PC-9 (cell line): ENCODE measurements at regions not wholly inside any gene's neighbourhood (a gene's known extent, or its start where the extent isn't known, plus 50 kb on each side); places are given as distances from the start of the nearest gene placed in this dataset.
A peak's percentile ranks its signal among the peaks of the same experiment; 100 is the strongest.

Experiments used
- BruUV-seq: library from RNA; stranded (reverse); fragments of 400-500 nt; replicated peaks from 2 replicates; lab custom pipeline; 2021; lab: Mats Ljungman, UMichigan
- CTCF ChIA-PET: fragments of 300-600 bp; sonication (Branson Sonifier 250); formaldehyde crosslinking; loops from one replicate; lab custom pipeline; 2022; ENCODE audit warnings: antibody characterized with exemption; lab: Charles Lee
- POLR2A ChIA-PET: fragments of 300-600 bp; sonication (Branson Sonifier 250); formaldehyde crosslinking; loops from one replicate; lab custom pipeline; 2022; ENCODE audit warnings: antibody characterized with exemption; ENCODE audit not compliant: unreplicated experiment; lab: Charles Lee
- DNase-seq, 2 experiments: peaks; one replicate each; pipeline versions ENCODE4 v3.0.0 to v3.0.0-alpha.2; 2015 to 2022; ENCODE audit warnings: mixed read lengths in 1 of 2
- H2AFZ ChIP-seq: fragments of 200-600 bp; sonication (generic); 2 replicates; pipeline ENCODE4 v1.8.1; 2017; ENCODE audit warnings: antibody characterized with exemption
- H3F3A ChIP-seq: fragments of 200-600 bp; sonication (generic); 2 replicates; pipeline ENCODE4 v1.8.1; 2017; ENCODE audit warnings: antibody characterized with exemption, mild to moderate bottlenecking, low read depth; ENCODE audit not compliant: insufficient read depth
- H3K27ac ChIP-seq: fragments of 200-600 bp; sonication (generic); 2 replicates; pipeline ENCODE4 v1.6.1; 2016; ENCODE audit warnings: mixed run types
- H3K27me3 ChIP-seq: fragments of 200-600 bp; sonication (generic); 2 replicates; pipeline ENCODE4 v1.6.1; 2016; ENCODE audit warnings: low read depth, mixed run types; ENCODE audit not compliant: insufficient read depth
- H3K36me3 ChIP-seq: fragments of 200-600 bp; sonication (generic); 2 replicates; pipeline ENCODE4 v1.6.1; 2016; ENCODE audit warnings: low read depth, mixed run types
- H3K4me1 ChIP-seq: fragments of 200-600 bp; sonication (generic); replicated peaks from 2 replicates; pipeline ENCODE4 v1.6.1; 2016; ENCODE audit warnings: mixed run types; ENCODE audit not compliant: insufficient read depth
- H3K4me2 ChIP-seq: fragments of 200-600 bp; sonication (generic); 2 replicates; pipeline ENCODE4 v1.6.1; 2017; ENCODE audit warnings: mixed run types
- H3K4me3 ChIP-seq: fragments of 200-600 bp; sonication (generic); 2 replicates; pipeline ENCODE4 v1.6.1; 2016; ENCODE audit warnings: mixed run types
- H3K79me2 ChIP-seq: fragments of 200-600 bp; sonication (generic); 2 replicates; pipeline ENCODE4 v1.6.1; 2017; ENCODE audit warnings: low read depth, mixed run types
- H3K9me2 ChIP-seq: fragments of 200-600 bp; sonication (generic); 2 replicates; pipeline ENCODE4 v1.8.1; 2017; ENCODE audit warnings: mild to moderate bottlenecking; ENCODE audit not compliant: insufficient read depth
- H3K9me3 ChIP-seq: fragments of 200-600 bp; sonication (generic); 2 replicates; pipeline ENCODE4 v1.8.1; 2016; ENCODE audit warnings: low read depth; ENCODE audit not compliant: insufficient read depth
- H4K20me1 ChIP-seq: fragments of 200-600 bp; sonication (generic); 2 replicates; pipeline ENCODE4 v1.8.1; 2017; ENCODE audit not compliant: insufficient read depth
- CTCF ChIP-seq: fragments of 200-600 bp; sonication (generic); conservative IDR thresholded peaks from 2 replicates; pipeline ENCODE4 v1.6.1; 2017; ENCODE audit warnings: mixed run types, antibody characterized with exemption, mild to moderate bottlenecking, moderate library complexity
- EZH2 ChIP-seq: fragments of 200-600 bp; sonication (generic); IDR thresholded peaks from 2 replicates; pipeline ENCODE4 v1.8.0; 2017; ENCODE audit warnings: antibody characterized with exemption, low read depth
- intact Hi-C: fragments of 100-400 bp; cut with micrococcal nuclease; formaldehyde crosslinking; loops from one replicate; pipeline ENCODE4 v1.10.0; 2022; ENCODE audit not compliant: unreplicated experiment

DNA sequence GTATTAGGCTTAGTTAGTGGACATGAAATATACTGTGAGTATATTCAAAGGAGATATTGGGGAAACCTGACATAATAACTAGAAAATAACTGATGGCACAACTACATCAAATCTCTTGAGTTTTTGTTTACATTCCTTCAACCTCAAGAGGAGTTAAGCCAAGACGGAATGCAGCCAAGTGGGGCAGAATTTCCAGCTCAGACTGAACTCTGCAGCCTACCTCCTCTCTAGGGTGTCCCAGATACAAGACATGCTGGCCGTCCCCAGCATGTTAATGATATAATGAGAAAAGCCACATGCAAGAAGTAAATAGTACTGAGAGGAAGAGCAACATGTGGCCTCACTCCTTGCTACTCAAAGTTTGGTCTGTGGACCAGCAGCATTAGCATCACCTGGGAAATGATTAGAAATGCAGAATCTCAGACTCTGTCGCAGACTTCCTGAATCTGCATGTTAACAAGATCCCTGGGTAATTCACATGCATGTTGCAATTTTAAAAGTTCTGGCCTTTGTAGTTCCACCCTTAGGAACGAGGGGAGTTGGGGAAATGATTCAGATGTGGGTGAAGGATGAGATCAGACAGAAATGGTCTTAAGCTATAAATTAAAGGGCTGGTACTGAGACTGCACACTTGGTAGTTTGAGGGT lies 118.4 kb upstream of the CACUL1 start:
- no peak for TF ChIP-seq EZH2
- TF ChIP-seq CTCF: no peak
- peaks cover 45% of the 10 kb centered on the region for H3K4me1 ChIP-seq
- no peak overlapping the region for H2AFZ ChIP-seq
- no peak overlapping the region for H3K4me3 ChIP-seq
- H3K27me3 ChIP-seq: no peaks in the 10 kb centered on the region
- POLR2A ChIA-PET: interaction anchor here (0.7 kb wide), 1 partner anchor 132 kb away, joined by 3 read pairs; no protein-coding TSS in a partner anchor
- H3K27ac ChIP-seq: no peak overlapping the region
- H4K20me1 ChIP-seq: no peaks in the 10 kb centered on the region
- no peaks in the 10 kb centered on the region for H3K36me3 ChIP-seq
- BruUV-seq: no TSS peak
- H3K79me2 ChIP-seq: no peaks in the 10 kb centered on the region
- H3F3A ChIP-seq: peaks cover 19% of the 10 kb centered on the region; the same call in 1 of the 2 replicates
- no peak for DNase-seq
- H3K4me2 ChIP-seq: 0 out of 2 replicates have a peak overlapping the region, but pooled peaks have one; percentile 10
- no peaks in the 10 kb centered on the region for H3K9me3 ChIP-seq
- CTCF ChIA-PET: no interaction called here
- no peaks in the 10 kb centered on the region for H3K9me2 ChIP-seq
- intact Hi-C loops: loop anchor here (5.0 kb wide), 2 partner anchors 39 to 129 kb away; no protein-coding TSS in a partner anchor

DNA sequence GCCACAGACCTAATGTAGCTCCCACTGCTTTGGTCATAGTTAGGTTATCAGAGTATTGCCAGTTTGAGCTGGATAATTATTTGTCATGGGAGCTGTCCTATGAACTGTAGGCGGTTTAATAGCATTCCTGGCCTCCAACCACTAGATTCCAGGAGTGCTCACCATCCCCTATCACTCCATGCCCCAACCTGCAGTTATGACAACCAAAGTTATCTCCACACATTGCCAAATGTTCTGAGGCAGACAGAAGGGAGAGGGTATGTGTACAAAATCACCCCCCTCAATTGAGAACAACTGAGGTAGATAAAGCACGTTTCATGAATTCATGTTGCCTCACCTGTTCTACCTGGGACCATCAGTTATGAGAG lies 119.0 kb upstream of the CACUL1 start:
- H3K27ac ChIP-seq: no peak overlapping the region
- peaks cover 40% of the 10 kb centered on the region for H3K4me1 ChIP-seq
- no peaks in the 10 kb centered on the region for H3K36me3 ChIP-seq
- no peaks in the 10 kb centered on the region for H3K9me2 ChIP-seq
- no peak for TF ChIP-seq EZH2
- no peak for TF ChIP-seq CTCF
- CTCF ChIA-PET: interaction anchor here (0.6 kb wide), 1 partner anchor 20 kb away, joined by 16 read pairs; no protein-coding TSS in a partner anchor
- H2AFZ ChIP-seq: no peak overlapping the region
- 0 out of 2 replicates have a peak overlapping the region, but pooled peaks have one; percentile 10 for H3K4me2 ChIP-seq
- no peaks in the 10 kb centered on the region for H3K27me3 ChIP-seq
- no peaks in the 10 kb centered on the region for H3K79me2 ChIP-seq
- intact Hi-C loops: loop anchor here (5.0 kb wide), 2 partner anchors 39 to 129 kb away; no protein-coding TSS in a partner anchor
- no peaks in the 10 kb centered on the region for H3K9me3 ChIP-seq
- no peaks in the 10 kb centered on the region for H4K20me1 ChIP-seq
- H3F3A ChIP-seq: peaks cover 19% of the 10 kb centered on the region; the same call in 1 of the 2 replicates
- no peak for DNase-seq
- H3K4me3 ChIP-seq: no peak overlapping the region
- POLR2A ChIA-PET: interaction anchor here (0.7 kb wide), 1 partner anchor 132 kb away, joined by 3 read pairs; no protein-coding TSS in a partner anchor
- BruUV-seq: no TSS peak

- Histone ChIP-seq H3K9me2 (no peaks in the 10 kb centered on the region), H4K20me1 (no peaks in the 10 kb centered on the region), H3K4me3 (no peak overlapping the region), H3K4me2 (no peak overlapping the region), H2AFZ (no peak overlapping the region), H3K36me3 (no peaks in the 10 kb centered on the region), H3K9me3 (no peaks in the 10 kb centered on the region), H3K27me3 (no peaks in the 10 kb centered on the region), H3K27ac (no peak overlapping the region), H3K4me1 (peaks cover 36% of the 10 kb centered on the region), H3F3A (peaks cover 19% of the 10 kb centered on the region; the same call in 1 of the 2 replicates), H3K79me2 (no peaks in the 10 kb centered on the region)
- no peak for DNase-seq
- CTCF ChIA-PET: interaction anchor here (0.6 kb wide), 1 partner anchor 20 kb away, joined by 16 read pairs; no protein-coding TSS in a partner anchor
- no peak for TF ChIP-seq CTCF
- TF ChIP-seq EZH2: no peak
- POLR2A ChIA-PET: no interaction called here
- intact Hi-C loops: loop anchor here (5.0 kb wide), 2 partner anchors 38 to 128 kb away; no protein-coding TSS in a partner anchor
- BruUV-seq: no TSS peak
Measured at GRCh38 chr10:118874171-118874570, 119.4 kb upstream of the CACUL1 start.
